Calu3 (cell line): ENCODE measurements at regions not wholly inside any gene's neighbourhood (a gene's known extent, or its start where the extent isn't known, plus 50 kb on each side); places are given as distances from the start of the nearest gene placed in this dataset.

Experiments
- BruUV-seq: library from RNA; stranded (reverse); fragments of 400-500 nt; replicated peaks from 2 replicates; lab custom pipeline; 2021; lab: Mats Ljungman, UMichigan
- CTCF ChIA-PET: fragments of 300-600 bp; sonication (Branson Sonifier 250); formaldehyde crosslinking; loops from one replicate; lab custom pipeline; 2022; ENCODE audit warnings: antibody characterized with exemption; lab: Charles Lee
- DNase-seq: peaks from one replicate; pipeline ENCODE4 v3.0.0; 2022
- H3K27ac Mint-ChIP-seq: one replicate; pipeline ENCODE4 v1.8.0; 2022; ENCODE audit warnings: mixed read lengths; ENCODE audit not compliant: unreplicated experiment
- H3K27me3 Mint-ChIP-seq: one replicate; pipeline ENCODE4 v1.8.0; 2022; ENCODE audit warnings: mixed read lengths; ENCODE audit not compliant: unreplicated experiment
- H3K36me3 Mint-ChIP-seq: one replicate; pipeline ENCODE4 v1.8.0; 2022; ENCODE audit warnings: mild to moderate bottlenecking, moderate library complexity, mixed read lengths; ENCODE audit not compliant: insufficient read depth, unreplicated experiment
- H3K4me1 Mint-ChIP-seq: one replicate; pipeline ENCODE4 v1.8.0; 2022; ENCODE audit warnings: mild to moderate bottlenecking, low read depth, mixed read lengths; ENCODE audit not compliant: unreplicated experiment
- H3K4me3 Mint-ChIP-seq: one replicate; pipeline ENCODE4 v1.8.0; 2022; ENCODE audit warnings: mild to moderate bottlenecking, low read depth, moderate library complexity, mixed read lengths; ENCODE audit not compliant: unreplicated experiment
- H3K9me3 Mint-ChIP-seq: one replicate; pipeline ENCODE4 v1.8.0; 2022; ENCODE audit warnings: low read depth, mixed read lengths; ENCODE audit not compliant: unreplicated experiment
- CTCF ChIP-seq: fragments of 200-600 bp; IDR thresholded peaks from one replicate; pipeline ENCODE4 v1.8.0; 2022; ENCODE audit warnings: antibody characterized with exemption; ENCODE audit not compliant: unreplicated experiment
- intact Hi-C: fragments of 100-400 bp; cut with micrococcal nuclease; formaldehyde crosslinking; loops from one replicate; pipeline ENCODE4 v1.10.0; 2022; ENCODE audit not compliant: unreplicated experiment

- intact Hi-C loops = no loop called here
- no peaks in the 10 kb centered on the region for H3K27me3 Mint-ChIP-seq
Measured at GRCh38 chr2:145422576-145422975, 902.7 kb upstream of the ZEB2 start.

GRCh38 chr2:145421841-145422240, 901.9 kb upstream of the ZEB2 start:
- H3K9me3 Mint-ChIP-seq = peaks cover 12% of the 10 kb centered on the region
- H3K36me3 Mint-ChIP-seq = no peaks in the 10 kb centered on the region
- H3K27ac Mint-ChIP-seq = no peak overlapping the region
- no peaks in the 10 kb centered on the region for H3K4me1 Mint-ChIP-seq
- intact Hi-C loops = no loop called here
- H3K4me3 Mint-ChIP-seq = no peak overlapping the region
- BruUV-seq = no TSS peak
- CTCF ChIA-PET = no interaction called here
- TF ChIP-seq CTCF = no peak
- no peak for DNase-seq
- H3K27me3 Mint-ChIP-seq = no peaks in the 10 kb centered on the region

More at GRCh38 chr2:145422576-145422975, 902.7 kb upstream of the ZEB2 start:
- TF ChIP-seq CTCF = no peak
- DNase-seq = no peak
- Mint-ChIP-seq H3K4me3 (no peak overlapping the region), H3K27ac (no peak overlapping the region), H3K9me3 (peaks cover 12% of the 10 kb centered on the region), H3K4me1 (no peaks in the 10 kb centered on the region), H3K36me3 (no peaks in the 10 kb centered on the region)
- CTCF ChIA-PET = no interaction called here
- no TSS peak for BruUV-seq

- Mint-ChIP-seq H3K36me3 (no peaks in the 10 kb centered on the region), H3K27ac (no peak overlapping the region), H3K9me3 (peaks cover 15% of the 10 kb centered on the region), H3K4me3 (no peak overlapping the region), H3K4me1 (no peaks in the 10 kb centered on the region), H3K27me3 (no peaks in the 10 kb centered on the region)
- CTCF ChIA-PET = no interaction called here
- intact Hi-C loops = no loop called here
- no TSS peak for BruUV-seq
- no peak for DNase-seq
- TF ChIP-seq CTCF = no peak
Measured at GRCh38 chr2:145416640-145417039, 896.7 kb upstream of the ZEB2 start.

GRCh38 chr2:145415151-145415550, 895.2 kb upstream of the ZEB2 start:
- Mint-ChIP-seq H3K4me1 (no peaks in the 10 kb centered on the region), H3K27ac (no peak overlapping the region), H3K36me3 (no peaks in the 10 kb centered on the region), H3K27me3 (no peaks in the 10 kb centered on the region), H3K9me3 (peaks cover 11% of the 10 kb centered on the region), H3K4me3 (no peak overlapping the region)
- BruUV-seq = no TSS peak
- intact Hi-C loops = no loop called here
- DNase-seq = no peak
- CTCF ChIA-PET = no interaction called here
- no peak for TF ChIP-seq CTCF
